NB4 (cell line): ENCODE measurements at regions not wholly inside any gene's neighbourhood (a gene's known extent, or its start where the extent isn't known, plus 50 kb on each side); places are given as distances from the start of the nearest gene placed in this dataset.

Source experiments
- DNase-seq: peaks from one replicate; pipeline ENCODE4 v3.0.0; 2010; ENCODE audit warnings: low read depth
- H3K4me3 ChIP-seq: one replicate; pipeline ENCODE4 v1.5.1; 2011; ENCODE audit warnings: mild to moderate bottlenecking, low read depth, low read length, moderate library complexity
- CTCF ChIP-seq: IDR thresholded peaks from one replicate; pipeline ENCODE4 v1.5.1; 2012; ENCODE audit warnings: low read depth, low read length
- MAX ChIP-seq: IDR thresholded peaks from 2 replicates; pipeline ENCODE4 v1.6.1; 2011; ENCODE audit warnings: low read depth, low read length
- MYC ChIP-seq: IDR thresholded peaks from 2 replicates; pipeline ENCODE4 v1.6.1; 2011; ENCODE audit warnings: low read depth, low read length
- POLR2A ChIP-seq: IDR thresholded peaks from 2 replicates; pipeline ENCODE4 v1.6.1; 2011; ENCODE audit warnings: mild to moderate bottlenecking; ENCODE audit not compliant: insufficient read length; ENCODE audit errors: extremely low read depth

- H3K4me3 ChIP-seq = no peak overlapping the region
- TF ChIP-seq CTCF = no peak
- no peak for DNase-seq
Measured at GRCh38 chr11:92332986-92333385, 108.4 kb downstream of the FAT3 start.

- peak; percentile 46 for DNase-seq
- H3K4me3 ChIP-seq = no peak overlapping the region
- TF ChIP-seq CTCF (peak; percentile 76), MAX (no peak)
Measured at GRCh38 chr11:92340839-92341238, 116.2 kb downstream of the FAT3 start.

GRCh38 chr11:92342034-92342720 is 117.6 kb downstream of the FAT3 start:
- no peak overlapping the region for H3K4me3 ChIP-seq
- no peak for DNase-seq
- TF ChIP-seq POLR2A (no peak), MAX (no peak), MYC (no peak), CTCF (no peak)

GRCh38 chr11:92342886-92343285 is 118.3 kb downstream of the FAT3 start:
- TF ChIP-seq POLR2A (no peak), MAX (no peak), CTCF (no peak), MYC (no peak)

GRCh38 chr11:92346220-92346619 is 121.6 kb downstream of the FAT3 start:
- TF ChIP-seq MYC = no peak
- no peak for TF ChIP-seq MAX
- TF ChIP-seq CTCF = no peak
- no peak for TF ChIP-seq POLR2A
- DNase-seq = no peak
- H3K4me3 ChIP-seq = no peak overlapping the region

More at GRCh38 chr11:92342886-92343285, 118.3 kb downstream of the FAT3 start:
- DNase-seq = no peak
- no peak overlapping the region for H3K4me3 ChIP-seq

- no peak for DNase-seq
- TF ChIP-seq POLR2A (no peak), CTCF (no peak), MAX (no peak), MYC (no peak)
- H3K4me3 ChIP-seq = no peak overlapping the region
Measured at GRCh38 chr11:92347454-92347853, 122.8 kb downstream of the FAT3 start.
